ENCODE measurements at regions not wholly inside any gene's neighbourhood (a gene's known extent, or its start where the extent isn't known, plus 50 kb on each side); places are given as distances from the start of the nearest gene placed in this dataset.
"Not testable (repeated sequence)": the region's sequence is repeated elsewhere in the genome, so short reads cannot be mapped to it uniquely, and the experiment has no call there.

GRCh38 chr16:58797137-58797801, 63.2 kb upstream of the GOT2 start:
- Histone ChIP-seq H3K4me3 (ENCODE audit: insufficient read depth, low read length, poor library complexity, severe bottlenecking) (no peak overlapping the region), H3K9me2 (replicated peaks; ENCODE audit: insufficient read depth, low read length) (no peaks in the 10 kb centered on the region), H3K27ac (ENCODE audit: low read depth, low read length) (no peak overlapping the region), H3K9ac (ENCODE audit: low read length) (no peak overlapping the region), H4K20me1 (ENCODE audit: low read depth, low read length) (no peaks in the 10 kb centered on the region), H3K4me2 (ENCODE audit: low read depth, low read length, poor library complexity, severe bottlenecking) (no peak overlapping the region), H3K79me2 (ENCODE audit: insufficient read depth, low read length) (no peaks in the 10 kb centered on the region), H3K27me3 (ENCODE audit: low read length) (no peaks in the 10 kb centered on the region), H3F3A (ENCODE audit: insufficient read depth) (no peaks in the 10 kb centered on the region), H3K36me3 (ENCODE audit: low read length) (no peaks in the 10 kb centered on the region), H3K9me3 (ENCODE audit: insufficient read depth, low read length) (no peaks in the 10 kb centered on the region), H2AFZ (ENCODE audit: low read depth, low read length, severe bottlenecking) (no peak overlapping the region)
- TF ChIP-seq CTCF (IDR thresholded peaks at IDR 0.05; ENCODE audit: insufficient read depth, low read length, poor library complexity, severe bottlenecking) (no peak), EZH2phosphoT487 (conservative IDR thresholded peaks at IDR 0.05; ENCODE audit: low read length) (no peak)

GRCh38 chr16:58793366-58793765, 59.2 kb upstream of the GOT2 start:
- Histone ChIP-seq H3K27ac (ENCODE audit: low read depth, low read length) (no peak overlapping the region), H3K4me2 (ENCODE audit: low read depth, low read length, poor library complexity, severe bottlenecking) (no peak overlapping the region), H3K79me2 (ENCODE audit: insufficient read depth, low read length) (no peaks in the 10 kb centered on the region)

GRCh38 chr16:58792188-58792587, 58.1 kb upstream of the GOT2 start:
- Histone ChIP-seq H3K4me3 (ENCODE audit: insufficient read depth, low read length, poor library complexity, severe bottlenecking) (no peak overlapping the region), H3K79me2 (ENCODE audit: insufficient read depth, low read length) (no peaks in the 10 kb centered on the region), H3K4me2 (ENCODE audit: low read depth, low read length, poor library complexity, severe bottlenecking) (no peak overlapping the region), H4K20me1 (ENCODE audit: low read depth, low read length) (no peaks in the 10 kb centered on the region), H3K9me2 (replicated peaks; ENCODE audit: insufficient read depth, low read length) (no peaks in the 10 kb centered on the region), H2AFZ (ENCODE audit: low read depth, low read length, severe bottlenecking) (no peak overlapping the region), H3F3A (ENCODE audit: insufficient read depth) (no peaks in the 10 kb centered on the region), H3K9ac (ENCODE audit: low read length) (no peak overlapping the region), H3K9me3 (ENCODE audit: insufficient read depth, low read length) (no peaks in the 10 kb centered on the region), H3K27me3 (ENCODE audit: low read length) (no peaks in the 10 kb centered on the region), H3K36me3 (ENCODE audit: low read length) (no peaks in the 10 kb centered on the region), H3K27ac (ENCODE audit: low read depth, low read length) (no peak overlapping the region)
- TF ChIP-seq EZH2phosphoT487 (conservative IDR thresholded peaks at IDR 0.05; ENCODE audit: low read length): no peak
- no peak for TF ChIP-seq CTCF (IDR thresholded peaks at IDR 0.05; ENCODE audit: insufficient read depth, low read length, poor library complexity, severe bottlenecking)

More at GRCh38 chr16:58793366-58793765, 59.2 kb upstream of the GOT2 start:
- H3K9me2 ChIP-seq (replicated peaks; ENCODE audit: insufficient read depth, low read length): no peaks in the 10 kb centered on the region
- H2AFZ ChIP-seq (ENCODE audit: low read depth, low read length, severe bottlenecking): no peak overlapping the region
- no peaks in the 10 kb centered on the region for H3K9me3 ChIP-seq (ENCODE audit: insufficient read depth, low read length)
- no peak overlapping the region for H3K9ac ChIP-seq (ENCODE audit: low read length)
- TF ChIP-seq CTCF (IDR thresholded peaks at IDR 0.05; ENCODE audit: insufficient read depth, low read length, poor library complexity, severe bottlenecking) (no peak), EZH2phosphoT487 (conservative IDR thresholded peaks at IDR 0.05; ENCODE audit: low read length) (no peak)
- H4K20me1 ChIP-seq (ENCODE audit: low read depth, low read length): no peaks in the 10 kb centered on the region
- no peaks in the 10 kb centered on the region for H3K27me3 ChIP-seq (ENCODE audit: low read length)
- no peak overlapping the region for H3K4me3 ChIP-seq (ENCODE audit: insufficient read depth, low read length, poor library complexity, severe bottlenecking)
- H3F3A ChIP-seq (ENCODE audit: insufficient read depth): no peaks in the 10 kb centered on the region
- no peaks in the 10 kb centered on the region for H3K36me3 ChIP-seq (ENCODE audit: low read length)

GRCh38 chr16:58790816-58791557, 56.9 kb upstream of the GOT2 start:
- H2AFZ ChIP-seq (ENCODE audit: low read depth, low read length, severe bottlenecking); H3K9ac ChIP-seq (ENCODE audit: low read length); H4K20me1 ChIP-seq (ENCODE audit: low read depth, low read length); H3K27me3 ChIP-seq (ENCODE audit: low read length); H3K27ac ChIP-seq (ENCODE audit: low read depth, low read length); H3K4me2 ChIP-seq (ENCODE audit: low read depth, low read length, poor library complexity, severe bottlenecking); H3K79me2 ChIP-seq (ENCODE audit: insufficient read depth, low read length); H3K4me3 ChIP-seq (ENCODE audit: insufficient read depth, low read length, poor library complexity, severe bottlenecking); H3K36me3 ChIP-seq (ENCODE audit: low read length); H3F3A ChIP-seq (ENCODE audit: insufficient read depth); H3K9me3 ChIP-seq (ENCODE audit: insufficient read depth, low read length); H3K9me2 ChIP-seq (replicated peaks; ENCODE audit: insufficient read depth, low read length): not testable (repeated sequence)

All from SU-DHL-6 (cell line).